ENCODE measurements at regions not wholly inside any gene's neighbourhood (a gene's known extent, or its start where the extent isn't known, plus 50 kb on each side); places are given as distances from the start of the nearest gene placed in this dataset.

GRCh38 chr2:104448661-104449440 lies 405.1 kb upstream of the POU3F3 start:
- DNase-seq, result no peak

GRCh38 chr2:104452558-104452957 lies 401.4 kb upstream of the POU3F3 start:
- DNase-seq, result no peak

- DNase-seq, result no peak
Measured at GRCh38 chr2:104462731-104463130, 391.2 kb upstream of the POU3F3 start.

GRCh38 chr2:104465981-104466380 lies 387.9 kb upstream of the POU3F3 start:
- DNase-seq, result no peak

GRCh38 chr2:104468846-104469245 lies 385.1 kb upstream of the POU3F3 start:
- no peak for DNase-seq

- no peak for DNase-seq
Measured at GRCh38 chr2:104472076-104472475, 381.8 kb upstream of the POU3F3 start.

- DNase-seq, result no peak
Measured at GRCh38 chr2:104473546-104473945, 380.4 kb upstream of the POU3F3 start.

- DNase-seq, result no peak
Measured at GRCh38 chr2:104474716-104475115, 379.2 kb upstream of the POU3F3 start.

GRCh38 chr2:104476075-104476474 lies 377.8 kb upstream of the POU3F3 start:
- DNase-seq, result no peak

GRCh38 chr2:104476563-104476988 lies 377.3 kb upstream of the POU3F3 start:
- DNase-seq, result no peak

- DNase-seq, result no peak
Measured at GRCh38 chr2:104481341-104481740, 372.6 kb upstream of the POU3F3 start.

GRCh38 chr2:104487366-104487765 lies 366.5 kb upstream of the POU3F3 start:
- DNase-seq, result no peak

- DNase-seq, result no peak
Measured at GRCh38 chr2:104493698-104494097, 360.2 kb upstream of the POU3F3 start.

- DNase-seq, result no peak
Measured at GRCh38 chr2:104501342-104501741, 352.6 kb upstream of the POU3F3 start.

GRCh38 chr2:104501929-104502328 lies 352.0 kb upstream of the POU3F3 start:
- no peak for DNase-seq

GRCh38 chr2:104502901-104503300 lies 351.0 kb upstream of the POU3F3 start:
- no peak for DNase-seq

- no peak for DNase-seq
Measured at GRCh38 chr2:104504331-104505073, 349.4 kb upstream of the POU3F3 start.

GRCh38 chr2:104518256-104518655 lies 335.7 kb upstream of the POU3F3 start:
- no peak for DNase-seq

- no peak for DNase-seq
Measured at GRCh38 chr2:104521247-104521646, 332.7 kb upstream of the POU3F3 start.

- no peak for DNase-seq
Measured at GRCh38 chr2:104523921-104524320, 330.0 kb upstream of the POU3F3 start.

- DNase-seq, result no peak
Measured at GRCh38 chr2:104528101-104528500, 325.8 kb upstream of the POU3F3 start.

GRCh38 chr2:104531122-104531521 lies 322.8 kb upstream of the POU3F3 start:
- DNase-seq, result no peak

- DNase-seq, result no peak
Measured at GRCh38 chr2:104537116-104537515, 316.8 kb upstream of the POU3F3 start.

- no peak for DNase-seq
Measured at GRCh38 chr2:104538077-104538476, 315.8 kb upstream of the POU3F3 start.
